ENCODE measurements at regions not wholly inside any gene's neighbourhood (a gene's known extent, or its start where the extent isn't known, plus 50 kb on each side); places are given as distances from the start of the nearest gene placed in this dataset.

DNA sequence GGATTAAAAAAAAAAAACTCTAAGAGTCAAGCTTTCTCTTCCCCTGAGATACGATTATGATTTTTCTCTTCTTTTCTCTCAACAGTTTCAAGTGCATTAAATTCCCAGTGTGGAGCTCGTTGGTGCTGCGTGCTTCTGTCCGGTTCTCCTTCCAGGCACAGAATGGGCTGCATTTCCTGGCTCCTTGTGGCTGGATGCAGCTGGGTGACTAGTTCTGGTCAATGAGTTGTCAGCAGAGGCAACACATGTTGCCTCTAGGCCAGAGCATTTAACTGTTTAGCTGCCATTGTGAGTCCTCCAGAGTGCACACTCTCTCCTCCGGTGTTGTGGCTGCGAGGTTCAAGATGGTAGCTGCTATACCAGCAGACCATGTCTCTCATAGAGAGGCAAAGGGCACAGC, 312.9 kb downstream of the RRAGC start:
- TF ChIP-seq, protein P1, sequence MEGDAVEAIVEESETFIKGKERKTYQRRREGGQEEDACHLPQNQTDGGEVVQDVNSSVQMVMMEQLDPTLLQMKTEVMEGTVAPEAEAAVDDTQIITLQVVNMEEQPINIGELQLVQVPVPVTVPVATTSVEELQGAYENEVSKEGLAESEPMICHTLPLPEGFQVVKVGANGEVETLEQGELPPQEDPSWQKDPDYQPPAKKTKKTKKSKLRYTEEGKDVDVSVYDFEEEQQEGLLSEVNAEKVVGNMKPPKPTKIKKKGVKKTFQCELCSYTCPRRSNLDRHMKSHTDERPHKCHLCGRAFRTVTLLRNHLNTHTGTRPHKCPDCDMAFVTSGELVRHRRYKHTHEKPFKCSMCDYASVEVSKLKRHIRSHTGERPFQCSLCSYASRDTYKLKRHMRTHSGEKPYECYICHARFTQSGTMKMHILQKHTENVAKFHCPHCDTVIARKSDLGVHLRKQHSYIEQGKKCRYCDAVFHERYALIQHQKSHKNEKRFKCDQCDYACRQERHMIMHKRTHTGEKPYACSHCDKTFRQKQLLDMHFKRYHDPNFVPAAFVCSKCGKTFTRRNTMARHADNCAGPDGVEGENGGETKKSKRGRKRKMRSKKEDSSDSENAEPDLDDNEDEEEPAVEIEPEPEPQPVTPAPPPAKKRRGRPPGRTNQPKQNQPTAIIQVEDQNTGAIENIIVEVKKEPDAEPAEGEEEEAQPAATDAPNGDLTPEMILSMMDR (conservative IDR thresholded peaks at IDR 0.05), result no peak
- no peak overlapping the region for H2BK120ac ChIP-seq (ENCODE audit: low read depth, low read length, poor library complexity, severe bottlenecking)
- H3K4me1 Mint-ChIP-seq, result peaks cover 7 to 11% of the 10 kb centered on the region in 2 experiments
- no peaks in the 10 kb centered on the region for H3K4me1 ChIP-seq (ENCODE audit: insufficient read depth, low read length)
- no peak overlapping the region for H3K4me2 ChIP-seq (ENCODE audit: insufficient read depth, insufficient read length, low read length)
- WGBS (ENCODE audit: extremely low coverage, insufficient read length, low lambda C conversion rate), result no CpG with 5 or more reads among the region's 6 CpGs
- H3K14ac ChIP-seq (ENCODE audit: insufficient read depth, low read length), result no peak overlapping the region
- no peak overlapping the region for H3K9ac ChIP-seq (ENCODE audit: extremely low read depth, insufficient read length, low read length)
- no peak overlapping the region; a peak in 1 of 7 replicates for H3K27ac Mint-ChIP-seq
- no peak for DNase-seq
- H2BK5ac ChIP-seq (ENCODE audit: insufficient read length, low read length), result no peak overlapping the region
- H3K23me2 ChIP-seq (ENCODE audit: insufficient read length, low read depth, low read length, poor library complexity, severe bottlenecking), result no peaks in the 10 kb centered on the region
- no peaks in the 10 kb centered on the region; a peak in 1 of 5 replicates for H3K9me3 Mint-ChIP-seq
- no peak overlapping the region for H4K91ac ChIP-seq (ENCODE audit: insufficient read length, low read depth, low read length)
- H3K27me3 ChIP-seq (ENCODE audit: insufficient read depth, low read length), result no peaks in the 10 kb centered on the region
- H3K23ac ChIP-seq (ENCODE audit: insufficient read length, low read depth, low read length), result no peak overlapping the region
- no peak overlapping the region for H4K8ac ChIP-seq (replicated peaks; ENCODE audit: insufficient read length, low read depth, low read length)
- H3K27me3 Mint-ChIP-seq (ENCODE audit: low read depth), result no peaks in the 10 kb centered on the region; the same call in none of the 2 replicates
- H3K9me3 ChIP-seq (ENCODE audit: control insufficient read depth, low read depth, low read length), result no peaks in the 10 kb centered on the region
- no peaks in the 10 kb centered on the region for H3K36me3 Mint-ChIP-seq (ENCODE audit: insufficient read depth in 1 of 3, low read depth in 3 of 3)
- no peak overlapping the region for H2AFZ ChIP-seq (ENCODE audit: low read length)
- no peaks in the 10 kb centered on the region for H4K20me1 ChIP-seq (ENCODE audit: control insufficient read depth, insufficient read depth, insufficient read length)
- no peak overlapping the region for H2BK15ac ChIP-seq (ENCODE audit: low read depth, low read length)
- no peak overlapping the region for H3T11ph ChIP-seq (ENCODE audit: low read length)
- no peak overlapping the region for H3K56ac ChIP-seq (ENCODE audit: insufficient read length, low read depth, low read length)
- H4K5ac ChIP-seq (ENCODE audit: insufficient read length, low read depth, low read length), result no peak overlapping the region
- no peak overlapping the region for H3K18ac ChIP-seq (ENCODE audit: insufficient read length, low read depth, low read length)
- no peak overlapping the region for H3K27ac ChIP-seq (ENCODE audit: insufficient read length, low read depth, low read length)
- no peak overlapping the region for H2BK12ac ChIP-seq (ENCODE audit: insufficient read length, low read depth, low read length)
- H3K79me1 ChIP-seq (ENCODE audit: insufficient read depth, low read depth, low read length, poor library complexity, severe bottlenecking), result no peaks in the 10 kb centered on the region
- no peak overlapping the region for H2AK5ac ChIP-seq (ENCODE audit: insufficient read length, low read length)
- no peak overlapping the region for H3K4me3 Mint-ChIP-seq
- no peaks in the 10 kb centered on the region for H3K79me2 ChIP-seq (ENCODE audit: insufficient read depth, low read length)
- H3K4ac ChIP-seq (ENCODE audit: low read depth, low read length), result no peak overlapping the region
- H2BK20ac ChIP-seq (ENCODE audit: low read depth, low read length, poor library complexity, severe bottlenecking), result no peak overlapping the region

All from H9 (cell line).